Fibroblast of lung (primary cell): ENCODE measurements at regions not wholly inside any gene's neighbourhood (a gene's known extent, or its start where the extent isn't known, plus 50 kb on each side); places are given as distances from the start of the nearest gene placed in this dataset.

Experiments used
- DNase-seq, 2 donors: peaks; one replicate each; pipeline versions ENCODE4 v3.0.0 to v3.0.0-alpha.2; 2010; ENCODE audit warnings: low read depth in 2 of 2
- H2AFZ ChIP-seq: 2 replicates; pipeline ENCODE4 v1.5.1; 2012; ENCODE audit warnings: low read length, control low read depth, inconsistent platforms
- H3K27ac ChIP-seq: 2 replicates; pipeline ENCODE4 v1.5.1; 2011; ENCODE audit warnings: low read length, control low read depth; ENCODE audit not compliant: insufficient read depth
- H3K27me3 ChIP-seq: 2 replicates; pipeline ENCODE4 v1.5.1; 2011; ENCODE audit warnings: mild to moderate bottlenecking, low read length; ENCODE audit not compliant: control insufficient read depth, insufficient read depth
- H3K36me3 ChIP-seq: 2 replicates; pipeline ENCODE4 v1.5.1; 2011; ENCODE audit warnings: low read length; ENCODE audit not compliant: control insufficient read depth, insufficient read depth
- H3K4me1 ChIP-seq: 2 replicates; pipeline ENCODE4 v1.5.1; 2011; ENCODE audit warnings: low read length; ENCODE audit not compliant: control insufficient read depth, insufficient read depth; ENCODE audit errors: extremely low read depth
- H3K4me2 ChIP-seq: 2 replicates; pipeline ENCODE4 v1.5.1; 2011; ENCODE audit warnings: low read length, control low read depth; ENCODE audit not compliant: insufficient read depth; ENCODE audit errors: extremely low read depth
- H3K4me3 ChIP-seq, 4 experiments: fragments of 200-600 bp in 1 of 4; sonication (generic) in 1 of 4; replicated peaks in 1 of 4; 2 replicates each; pipeline ENCODE4 v1.5.1; 2011 to 2016; ENCODE audit warnings: low read length in 4 of 4, low read depth in 3 of 4, mild to moderate bottlenecking in 3 of 4, control low read depth in 2 of 4, inconsistent platforms in 1 of 4, mixed read lengths in 1 of 4; ENCODE audit not compliant: insufficient read depth in 1 of 4; ENCODE audit errors: control extremely low read depth in 1 of 4
- H3K79me2 ChIP-seq: 2 replicates; pipeline ENCODE4 v1.5.1; 2012; ENCODE audit warnings: mild to moderate bottlenecking, low read length, inconsistent platforms; ENCODE audit not compliant: control insufficient read depth, insufficient read depth
- H3K9ac ChIP-seq: 2 replicates; pipeline ENCODE4 v1.5.1; 2011; ENCODE audit warnings: mild to moderate bottlenecking, low read length, control low read depth; ENCODE audit not compliant: insufficient read depth
- H3K9me3 ChIP-seq: 2 replicates; pipeline ENCODE4 v1.5.1; 2012; ENCODE audit warnings: low read depth, low read length; ENCODE audit not compliant: control insufficient read depth, insufficient read depth
- H4K20me1 ChIP-seq: 2 replicates; pipeline ENCODE4 v1.5.1; 2011; ENCODE audit warnings: low read length; ENCODE audit not compliant: control insufficient read depth, insufficient read depth; ENCODE audit errors: extremely low read depth
- EZH2 ChIP-seq: IDR thresholded peaks from 2 replicates; pipeline ENCODE4 v1.5.1; 2012; ENCODE audit warnings: low read length, control low read depth, mild to moderate bottlenecking; ENCODE audit errors: missing control alignments
- TF ChIP-seq, protein P1 (sequence below), 2 donors: IDR thresholded peaks in 1 of 2; conservative IDR thresholded peaks in 1 of 2; 1 replicate in 1 of 2; 2 replicates in 1 of 2; pipeline ENCODE4 v1.5.1; 2011 to 2012; ENCODE audit warnings: low read length in 2 of 2, control low read depth in 1 of 2, inconsistent platforms in 1 of 2, low read depth in 1 of 2, mild to moderate bottlenecking in 1 of 2

DNA sequence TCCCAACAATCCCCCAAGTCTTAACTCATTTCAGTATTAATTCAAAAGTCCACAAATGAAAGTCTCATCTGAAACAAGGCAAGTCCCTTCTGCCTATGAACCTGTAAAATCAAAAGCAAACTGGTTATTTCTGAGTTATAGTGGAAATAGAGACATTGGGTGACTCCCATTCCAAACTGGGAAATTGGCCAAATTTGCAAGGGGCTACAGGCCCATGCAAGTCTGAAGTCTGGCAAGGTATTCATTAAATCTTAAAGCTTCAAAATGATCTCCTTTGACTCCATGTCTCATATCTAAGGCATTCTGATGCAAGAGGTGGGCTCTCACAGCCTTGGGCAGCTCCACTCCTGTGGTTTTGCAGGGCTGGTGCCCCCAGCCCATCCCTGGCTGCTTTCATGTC lies 167.9 kb downstream of the HTR1A start:
- Histone ChIP-seq H3K27me3 (no peaks in the 10 kb centered on the region), H3K4me1 (no peaks in the 10 kb centered on the region), H2AFZ (no peak overlapping the region), H3K4me2 (no peak overlapping the region), H4K20me1 (no peaks in the 10 kb centered on the region), H3K9ac (no peak overlapping the region), H3K9me3 (no peaks in the 10 kb centered on the region), H3K36me3 (no peaks in the 10 kb centered on the region), H3K4me3 (no peak overlapping the region), H3K27ac (no peak overlapping the region), H3K79me2 (no peaks in the 10 kb centered on the region)
- DNase-seq = no peak
- TF ChIP-seq EZH2 = no peak
- TF ChIP-seq, protein P1, sequence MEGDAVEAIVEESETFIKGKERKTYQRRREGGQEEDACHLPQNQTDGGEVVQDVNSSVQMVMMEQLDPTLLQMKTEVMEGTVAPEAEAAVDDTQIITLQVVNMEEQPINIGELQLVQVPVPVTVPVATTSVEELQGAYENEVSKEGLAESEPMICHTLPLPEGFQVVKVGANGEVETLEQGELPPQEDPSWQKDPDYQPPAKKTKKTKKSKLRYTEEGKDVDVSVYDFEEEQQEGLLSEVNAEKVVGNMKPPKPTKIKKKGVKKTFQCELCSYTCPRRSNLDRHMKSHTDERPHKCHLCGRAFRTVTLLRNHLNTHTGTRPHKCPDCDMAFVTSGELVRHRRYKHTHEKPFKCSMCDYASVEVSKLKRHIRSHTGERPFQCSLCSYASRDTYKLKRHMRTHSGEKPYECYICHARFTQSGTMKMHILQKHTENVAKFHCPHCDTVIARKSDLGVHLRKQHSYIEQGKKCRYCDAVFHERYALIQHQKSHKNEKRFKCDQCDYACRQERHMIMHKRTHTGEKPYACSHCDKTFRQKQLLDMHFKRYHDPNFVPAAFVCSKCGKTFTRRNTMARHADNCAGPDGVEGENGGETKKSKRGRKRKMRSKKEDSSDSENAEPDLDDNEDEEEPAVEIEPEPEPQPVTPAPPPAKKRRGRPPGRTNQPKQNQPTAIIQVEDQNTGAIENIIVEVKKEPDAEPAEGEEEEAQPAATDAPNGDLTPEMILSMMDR (conservative IDR thresholded peaks at IDR 0.05 in 1 of 2, IDR thresholded peaks at IDR 0.05 in 1 of 2; ENCODE audit: low read depth in 1 of 2, low read length in 2 of 2) = no peak

DNA sequence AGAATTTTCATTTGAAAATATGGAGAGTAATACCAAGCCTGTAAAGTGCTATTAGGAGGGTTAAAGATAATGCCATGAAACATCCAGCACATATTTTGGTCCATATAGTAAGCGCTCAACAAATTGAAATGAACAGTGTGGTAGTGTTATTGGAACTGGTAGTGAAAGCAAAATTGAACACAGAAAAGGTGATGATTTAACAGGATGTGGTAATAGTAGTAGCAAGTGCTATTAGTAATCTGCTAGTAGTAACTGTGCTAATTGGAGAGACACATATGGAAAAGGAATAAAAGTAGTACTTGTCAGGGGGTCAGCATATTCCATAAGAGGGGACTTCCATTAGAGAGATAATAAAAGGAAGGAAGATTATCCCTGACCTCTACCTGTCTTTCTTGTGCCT lies 187.3 kb downstream of the HTR1A start:
- Histone ChIP-seq H3K4me2 (no peak overlapping the region), H3K79me2 (no peaks in the 10 kb centered on the region), H3K9me3 (no peaks in the 10 kb centered on the region), H4K20me1 (no peaks in the 10 kb centered on the region), H3K9ac (no peak overlapping the region), H3K4me3 (no peak overlapping the region), H3K4me1 (no peaks in the 10 kb centered on the region), H3K27me3 (no peaks in the 10 kb centered on the region), H3K36me3 (no peaks in the 10 kb centered on the region), H2AFZ (no peak overlapping the region), H3K27ac (no peak overlapping the region)
- no peak for TF ChIP-seq EZH2
- TF ChIP-seq, protein P1 (conservative IDR thresholded peaks at IDR 0.05 in 1 of 2, IDR thresholded peaks at IDR 0.05 in 1 of 2; ENCODE audit: low read depth in 1 of 2, low read length in 2 of 2) = no peak
- no peak for DNase-seq

DNA sequence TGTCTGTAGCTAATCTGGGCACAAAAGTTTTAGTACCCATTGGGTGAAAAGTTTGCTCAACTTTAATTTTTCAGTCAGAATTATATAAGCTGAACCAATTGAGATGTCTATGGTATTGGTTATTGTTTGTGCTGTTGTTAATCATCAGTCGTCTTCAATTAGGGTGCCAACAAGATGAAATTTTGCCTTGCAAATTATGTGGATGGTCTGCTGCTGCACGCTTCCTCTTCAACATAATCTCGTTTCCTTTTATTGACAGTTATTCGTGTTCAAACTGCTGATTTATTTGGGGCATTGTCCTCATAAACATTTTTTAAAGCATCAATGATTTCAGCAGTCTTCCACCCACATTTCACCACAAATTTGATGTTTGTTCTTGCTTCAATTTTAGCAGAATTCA lies 194.0 kb downstream of the HTR1A start:
- no peak overlapping the region for H2AFZ ChIP-seq
- H3K4me3 ChIP-seq = no peak overlapping the region

More for the DNA sequence above, 194.0 kb downstream of the HTR1A start:
- Histone ChIP-seq H4K20me1 (no peaks in the 10 kb centered on the region), H3K4me2 (no peak overlapping the region), H3K9ac (no peak overlapping the region), H3K27ac (no peak overlapping the region), H3K27me3 (no peaks in the 10 kb centered on the region), H3K79me2 (no peaks in the 10 kb centered on the region), H3K4me1 (no peaks in the 10 kb centered on the region), H3K36me3 (no peaks in the 10 kb centered on the region), H3K9me3 (no peaks in the 10 kb centered on the region)
- no peak for DNase-seq
- no peak for TF ChIP-seq EZH2
- TF ChIP-seq, protein P1 (conservative IDR thresholded peaks at IDR 0.05 in 1 of 2, IDR thresholded peaks at IDR 0.05 in 1 of 2; ENCODE audit: low read depth in 1 of 2, low read length in 2 of 2) = no peak
